H9 (cell line): ENCODE measurements at regions not wholly inside any gene's neighbourhood (a gene's known extent, or its start where the extent isn't known, plus 50 kb on each side); places are given as distances from the start of the nearest gene placed in this dataset.
A peak's percentile ranks its signal among the peaks of the same experiment; 100 is the strongest.

Source experiments
- DNase-seq: peaks from one replicate; pipeline ENCODE4 v3.0.0-alpha.2; 2017
- H2AFZ ChIP-seq: one replicate; pipeline ENCODE4 v1.6.1; 2013; ENCODE audit warnings: mild to moderate bottlenecking, low read length, control low read depth, moderate library complexity
- H2AK5ac ChIP-seq: 2 replicates; pipeline ENCODE4 v1.6.1; 2013; ENCODE audit warnings: low read length, control low read depth, mixed read lengths; ENCODE audit not compliant: insufficient read length
- H2BK120ac ChIP-seq: one replicate; pipeline ENCODE4 v1.6.1; 2013; ENCODE audit warnings: low read depth, mild to moderate bottlenecking, low read length, control low read depth, inconsistent platforms; ENCODE audit not compliant: poor library complexity, severe bottlenecking
- H2BK12ac ChIP-seq: 2 replicates; pipeline ENCODE4 v1.6.1; 2013; ENCODE audit warnings: low read length, control low read depth, mixed read lengths, low read depth; ENCODE audit not compliant: insufficient read length
- H2BK15ac ChIP-seq: 2 replicates; pipeline ENCODE4 v1.6.1; 2013; ENCODE audit warnings: low read depth, low read length, control low read depth
- H2BK20ac ChIP-seq: one replicate; pipeline ENCODE4 v1.6.1; 2013; ENCODE audit warnings: low read depth, mild to moderate bottlenecking, low read length, control low read depth, inconsistent platforms; ENCODE audit not compliant: poor library complexity, severe bottlenecking
- H2BK5ac ChIP-seq: 2 replicates; pipeline ENCODE4 v1.6.1; 2013; ENCODE audit warnings: low read length, control low read depth, mixed read lengths; ENCODE audit not compliant: insufficient read length
- H3K14ac ChIP-seq: 2 replicates; pipeline ENCODE4 v1.6.1; 2013; ENCODE audit warnings: low read length, control low read depth; ENCODE audit not compliant: insufficient read depth
- H3K18ac ChIP-seq: 2 replicates; pipeline ENCODE4 v1.6.1; 2013; ENCODE audit warnings: low read depth, mild to moderate bottlenecking, mixed read lengths, low read length, control low read depth; ENCODE audit not compliant: insufficient read length
- H3K23ac ChIP-seq: 2 replicates; pipeline ENCODE4 v1.6.1; 2013; ENCODE audit warnings: low read length, control low read depth, mixed read lengths, low read depth; ENCODE audit not compliant: insufficient read length
- H3K23me2 ChIP-seq: 2 replicates; pipeline ENCODE4 v1.6.1; 2013; ENCODE audit warnings: low read depth, mild to moderate bottlenecking, mixed read lengths, low read length, control low read depth; ENCODE audit not compliant: insufficient read length, poor library complexity, severe bottlenecking
- H3K27ac ChIP-seq: 2 replicates; pipeline ENCODE4 v1.5.1; 2013; ENCODE audit warnings: low read length, control low read depth, mixed read lengths, low read depth; ENCODE audit not compliant: insufficient read length
- H3K27me3 ChIP-seq: 2 replicates; pipeline ENCODE4 v1.6.1; 2013; ENCODE audit warnings: low read length, control low read depth, inconsistent platforms; ENCODE audit not compliant: insufficient read depth
- H3K4ac ChIP-seq: 2 replicates; pipeline ENCODE4 v1.6.1; 2013; ENCODE audit warnings: low read depth, mild to moderate bottlenecking, control low read depth, inconsistent platforms, low read length, moderate library complexity
- H3K4me1 ChIP-seq: 2 replicates; pipeline ENCODE4 v1.6.1; 2013; ENCODE audit warnings: low read length, control low read depth, inconsistent platforms; ENCODE audit not compliant: insufficient read depth
- H3K4me2 ChIP-seq: 2 replicates; pipeline ENCODE4 v1.6.1; 2013; ENCODE audit warnings: low read length, control low read depth, mixed read lengths; ENCODE audit not compliant: insufficient read length, insufficient read depth
- H3K56ac ChIP-seq: 2 replicates; pipeline ENCODE4 v1.6.1; 2013; ENCODE audit warnings: low read depth, mild to moderate bottlenecking, mixed read lengths, low read length, control low read depth; ENCODE audit not compliant: insufficient read length
- H3K79me1 ChIP-seq: 2 replicates; pipeline ENCODE4 v1.6.1; 2013; ENCODE audit warnings: low read depth, mild to moderate bottlenecking, moderate library complexity, low read length, control low read depth, inconsistent platforms; ENCODE audit not compliant: insufficient read depth, poor library complexity, severe bottlenecking
- H3K79me2 ChIP-seq: 2 replicates; pipeline ENCODE4 v1.6.1; 2013; ENCODE audit warnings: low read length, control low read depth, inconsistent platforms; ENCODE audit not compliant: insufficient read depth
- H3K9ac ChIP-seq: 2 replicates; pipeline ENCODE4 v1.6.1; 2013; ENCODE audit warnings: low read length, control low read depth, mixed read lengths; ENCODE audit not compliant: insufficient read length; ENCODE audit errors: extremely low read depth
- H3K9me3 ChIP-seq: one replicate; pipeline ENCODE4 v1.6.1; 2013; ENCODE audit warnings: low read depth, low read length, inconsistent platforms; ENCODE audit not compliant: control insufficient read depth
- H3T11ph ChIP-seq: one replicate; pipeline ENCODE4 v1.6.1; 2013; ENCODE audit warnings: mild to moderate bottlenecking, low read length, control low read depth, inconsistent platforms
- H4K20me1 ChIP-seq: one replicate; pipeline ENCODE4 v1.6.1; 2013; ENCODE audit not compliant: control insufficient read depth, insufficient read length, insufficient read depth
- H4K5ac ChIP-seq: 2 replicates; pipeline ENCODE4 v1.6.1; 2013; ENCODE audit warnings: low read depth, mild to moderate bottlenecking, mixed read lengths, low read length, control low read depth; ENCODE audit not compliant: insufficient read length
- H4K8ac ChIP-seq: replicated peaks from 2 replicates; pipeline ENCODE4 v1.6.1; 2013; ENCODE audit warnings: low read length, control low read depth, mixed read lengths, low read depth; ENCODE audit not compliant: insufficient read length
- H4K91ac ChIP-seq: 2 replicates; pipeline ENCODE4 v1.6.1; 2013; ENCODE audit warnings: low read depth, mild to moderate bottlenecking, moderate library complexity, mixed read lengths, low read length, control low read depth; ENCODE audit not compliant: insufficient read length
- H3K27ac Mint-ChIP-seq, 3 experiments: 2 replicates in 2 of 3; 3 replicates in 1 of 3; pipeline ENCODE4 v1.8.0; 2020 to 2021; ENCODE audit warnings: mixed read lengths in 3 of 3, mild to moderate bottlenecking in 1 of 3, moderate library complexity in 1 of 3
- H3K27me3 Mint-ChIP-seq: 2 replicates; pipeline ENCODE4 v1.8.0; 2021; ENCODE audit warnings: low read depth, mild to moderate bottlenecking, moderate library complexity, mixed read lengths
- H3K36me3 Mint-ChIP-seq, 3 experiments: 2 replicates in 2 of 3; 3 replicates in 1 of 3; pipeline ENCODE4 v1.8.0; 2020 to 2021; ENCODE audit warnings: low read depth in 3 of 3, mixed read lengths in 3 of 3; ENCODE audit not compliant: insufficient read depth in 1 of 3
- H3K4me1 Mint-ChIP-seq, 2 experiments: 2 replicates each; pipeline ENCODE4 v1.8.0; 2020; ENCODE audit warnings: mixed read lengths in 2 of 2
- H3K4me3 Mint-ChIP-seq, 2 experiments: 2 replicates in 1 of 2; 3 replicates in 1 of 2; pipeline ENCODE4 v1.8.0; 2020 to 2021; ENCODE audit warnings: mild to moderate bottlenecking in 2 of 2, mixed read lengths in 2 of 2, moderate library complexity in 1 of 2
- H3K9me3 Mint-ChIP-seq, 2 experiments: 2 replicates in 1 of 2; 3 replicates in 1 of 2; pipeline ENCODE4 v1.8.0; 2020; ENCODE audit warnings: mild to moderate bottlenecking in 2 of 2, mixed read lengths in 2 of 2, moderate library complexity in 1 of 2
- CTCF ChIP-seq: fragments of 200-600 bp; sonication (generic); conservative IDR thresholded peaks from 3 replicates; pipeline ENCODE4 v1.8.0; 2021; ENCODE audit warnings: antibody characterized with exemption, mild to moderate bottlenecking
- WGBS: extraction: QIAGEN DNeasy Blood & Tissue Kit; methylation state at CpG from one replicate; pipeline ENCODE4 v1.1.7; 2013; ENCODE audit warnings: missing lambda C conversion rate, low lambda C conversion rate, mixed read lengths; ENCODE audit not compliant: insufficient read length; ENCODE audit errors: extremely low coverage; 5-methylcytosine and 5-hydroxymethylcytosine counted together

- H3K4me1 ChIP-seq = peaks cover 9% of the 10 kb centered on the region; the same call in 1 of the 2 replicates
- no peak overlapping the region for H4K91ac ChIP-seq
- H3K14ac ChIP-seq = peak overlapping the region; percentile 81; the same call in 1 of the 2 replicates
- H3K4ac ChIP-seq = no peak overlapping the region; the same call in 1 of the 2 replicates
- H4K5ac ChIP-seq = peak overlapping the region; percentile 91
- no peak overlapping the region for H4K8ac ChIP-seq
- peaks cover 46% of the 10 kb centered on the region for H3K79me2 ChIP-seq
- peak; percentile 53 for DNase-seq
- H2AFZ ChIP-seq = no peak overlapping the region
- peak overlapping the region; percentile 92 for H3K27ac ChIP-seq
- H4K20me1 ChIP-seq = no peaks in the 10 kb centered on the region
- H3K23ac ChIP-seq = no peak overlapping the region
- Mint-ChIP-seq H3K27ac (peak overlapping the region; percentile 95 to 98 (median 96)), H3K9me3 (peaks cover 4 to 5% of the 10 kb centered on the region in 2 experiments; a peak in 4 of 5 replicates), H3K4me3 (peak overlapping the region; percentile 97 to 98), H3K27me3 (no peaks in the 10 kb centered on the region), H3K4me1 (peaks cover 45 to 47% of the 10 kb centered on the region in 2 experiments), H3K36me3 (peaks cover 48 to 56% (median 52%) of the 10 kb centered on the region in 3 experiments)
- peaks cover 13% of the 10 kb centered on the region for H3K23me2 ChIP-seq
- H3K56ac ChIP-seq = no peak overlapping the region
- no peak overlapping the region for H2BK12ac ChIP-seq
- H3K27me3 ChIP-seq = no peaks in the 10 kb centered on the region
- WGBS = no CpG with 5 or more reads among the region's 2 CpGs
- H3K18ac ChIP-seq = peak overlapping the region; percentile 76
- no peaks in the 10 kb centered on the region for H3K9me3 ChIP-seq
- no peak overlapping the region for H2AK5ac ChIP-seq
- peak overlapping the region; percentile 84 for H3T11ph ChIP-seq
- no peak overlapping the region for H2BK5ac ChIP-seq
- no peak overlapping the region for H2BK120ac ChIP-seq
- no peaks in the 10 kb centered on the region for H3K79me1 ChIP-seq
- H3K9ac ChIP-seq = peak overlapping the region; percentile 97
- H3K4me2 ChIP-seq = peak overlapping the region; percentile 83
- H2BK20ac ChIP-seq = no peak overlapping the region
- TF ChIP-seq CTCF = peak; percentile 70
- no peak overlapping the region for H2BK15ac ChIP-seq
These were observed 195.2 kb upstream of the STK26 start for GRCh38 chrX:131827935-131828334.
